GM23338 (cell line): ENCODE measurements at regions not wholly inside any gene's neighbourhood (a gene's known extent, or its start where the extent isn't known, plus 50 kb on each side); places are given as distances from the start of the nearest gene placed in this dataset.

Experiments used
- ATAC-seq: fragments of 200-7000 bp; cut with Tn5 transposase; 3 replicates; pipeline ENCODE4 v1.9.1; 2020
- DNase-seq: peaks from one replicate; pipeline ENCODE4 v3.0.0-alpha.2; 2015; ENCODE audit warnings: low spot score
- H2AFZ ChIP-seq: fragments of 200-600 bp; sonication (generic); 2 replicates; pipeline ENCODE4 v1.8.0; 2016; ENCODE audit warnings: antibody characterized with exemption, mild to moderate bottlenecking, moderate library complexity
- H3F3A ChIP-seq: fragments of 200-600 bp; sonication (generic); replicated peaks from 2 replicates; pipeline ENCODE4 v1.8.0; 2017; ENCODE audit warnings: antibody characterized with exemption, mixed run types, low read depth
- H3K27ac ChIP-seq: fragments of 200-600 bp; sonication (generic); 2 replicates; pipeline ENCODE4 v1.6.1; 2016; ENCODE audit warnings: low read depth
- H3K27me3 ChIP-seq: fragments of 200-600 bp; sonication (generic); 2 replicates; pipeline ENCODE4 v1.8.0; 2016; ENCODE audit warnings: mild to moderate bottlenecking, mixed run types, moderate library complexity; ENCODE audit not compliant: insufficient read depth
- H3K36me3 ChIP-seq: fragments of 200-600 bp; sonication (generic); 2 replicates; pipeline ENCODE4 v1.8.0; 2016; ENCODE audit warnings: mild to moderate bottlenecking; ENCODE audit not compliant: insufficient read depth
- H3K4me1 ChIP-seq: fragments of 200-600 bp; sonication (generic); 2 replicates; pipeline ENCODE4 v1.8.0; 2016; ENCODE audit warnings: mild to moderate bottlenecking, moderate library complexity; ENCODE audit not compliant: insufficient read depth
- H3K4me2 ChIP-seq: fragments of 200-600 bp; sonication (generic); 2 replicates; pipeline ENCODE4 v1.7.1; 2017; ENCODE audit warnings: mixed run types
- H3K4me3 ChIP-seq: fragments of 200-600 bp; sonication (generic); 2 replicates; pipeline ENCODE4 v1.6.1; 2016; ENCODE audit warnings: mixed run types
- H3K79me2 ChIP-seq: fragments of 200-600 bp; sonication (generic); replicated peaks from 2 replicates; pipeline ENCODE4 v1.8.0; 2017; ENCODE audit warnings: mild to moderate bottlenecking; ENCODE audit not compliant: insufficient read depth
- H3K9me2 ChIP-seq: fragments of 200-600 bp; sonication (generic); 2 replicates; pipeline ENCODE4 v1.8.0; 2017; ENCODE audit not compliant: insufficient read depth
- H4K20me1 ChIP-seq: fragments of 200-600 bp; sonication (generic); replicated peaks from 2 replicates; pipeline ENCODE4 v1.8.0; 2017; ENCODE audit warnings: mild to moderate bottlenecking; ENCODE audit not compliant: insufficient read depth
- H3K27ac Mint-ChIP-seq: 2 replicates; pipeline ENCODE4 v1.8.0; 2020; ENCODE audit warnings: inconsistent platforms, mild to moderate bottlenecking, moderate library complexity, mixed read lengths
- H3K27me3 Mint-ChIP-seq: 3 replicates; pipeline ENCODE4 v1.8.0; 2022; ENCODE audit warnings: low read depth, mild to moderate bottlenecking, moderate library complexity, mixed read lengths, inconsistent platforms; ENCODE audit not compliant: insufficient read depth, poor library complexity
- H3K36me3 Mint-ChIP-seq: 3 replicates; pipeline ENCODE4 v1.8.0; 2021; ENCODE audit warnings: low read depth, mild to moderate bottlenecking, inconsistent platforms, moderate library complexity, mixed read lengths
- H3K4me1 Mint-ChIP-seq: 3 replicates; pipeline ENCODE4 v1.8.0; 2020; ENCODE audit warnings: mild to moderate bottlenecking, inconsistent platforms, mixed read lengths
- H3K4me3 Mint-ChIP-seq: 3 replicates; pipeline ENCODE4 v1.8.0; 2021; ENCODE audit warnings: moderate library complexity, mild to moderate bottlenecking, inconsistent platforms, mixed read lengths
- H3K9me3 Mint-ChIP-seq: 3 replicates; pipeline ENCODE4 v1.8.0; 2020; ENCODE audit warnings: moderate library complexity, mild to moderate bottlenecking, inconsistent platforms, mixed read lengths
- CREB1 ChIP-seq: fragments of 250-450 bp; sonication (Bioruptor Pico); IDR thresholded peaks from 2 replicates; pipeline ENCODE4 v1.5.0; 2020; ENCODE audit warnings: low read depth, mild to moderate bottlenecking, moderate library complexity
- CTCF ChIP-seq, 2 experiments: fragments of 200-600 bp in 1 of 2; sonication (generic) in 1 of 2; conservative IDR thresholded peaks; 2 replicates each; pipeline versions ENCODE4 v1.5.1 to v1.6.1; 2016 to 2017; ENCODE audit warnings: antibody characterized with exemption in 2 of 2, low read depth in 2 of 2, mild to moderate bottlenecking in 2 of 2, moderate library complexity in 1 of 2
- EZH2 ChIP-seq: fragments of 200-600 bp; sonication (generic); IDR thresholded peaks from one replicate; pipeline ENCODE4 v1.8.0; 2017; ENCODE audit warnings: antibody characterized with exemption, mild to moderate bottlenecking, low read depth; ENCODE audit not compliant: unreplicated experiment
- JUNB ChIP-seq: IDR thresholded peaks from one replicate; pipeline ENCODE4 v1.6.1; 2016; ENCODE audit warnings: antibody characterized with exemption; ENCODE audit not compliant: unreplicated experiment
- NANOG ChIP-seq: IDR thresholded peaks from 2 replicates; pipeline ENCODE4 v1.6.1; 2016; ENCODE audit warnings: antibody characterized with exemption, borderline replicate concordance
- STAT1 ChIP-seq: IDR thresholded peaks from one replicate; pipeline ENCODE4 v1.6.1; 2016; ENCODE audit warnings: antibody characterized with exemption; ENCODE audit not compliant: unreplicated experiment
- ZNF114 ChIP-seq: fragments of 250-450 bp; sonication (Bioruptor Pico); IDR thresholded peaks from 2 replicates; pipeline ENCODE4 v1.5.0; 2020; ENCODE audit warnings: mild to moderate bottlenecking, moderate library complexity
- ZNF331 ChIP-seq: fragments of 250-450 bp; sonication (Bioruptor Pico); IDR thresholded peaks from 2 replicates; pipeline ENCODE4 v1.5.0; 2020; ENCODE audit warnings: low read depth, mild to moderate bottlenecking, moderate library complexity
- ZNF462 ChIP-seq: fragments of 250-450 bp; sonication (Bioruptor Pico); IDR thresholded peaks from 2 replicates; pipeline ENCODE4 v1.5.0; 2020; ENCODE audit warnings: mild to moderate bottlenecking, moderate library complexity
- TF ChIP-seq, protein P1 (sequence below): IDR thresholded peaks from one replicate; pipeline ENCODE4 v1.6.1; 2018; ENCODE audit warnings: antibody characterized with exemption; ENCODE audit not compliant: unreplicated experiment

DNA sequence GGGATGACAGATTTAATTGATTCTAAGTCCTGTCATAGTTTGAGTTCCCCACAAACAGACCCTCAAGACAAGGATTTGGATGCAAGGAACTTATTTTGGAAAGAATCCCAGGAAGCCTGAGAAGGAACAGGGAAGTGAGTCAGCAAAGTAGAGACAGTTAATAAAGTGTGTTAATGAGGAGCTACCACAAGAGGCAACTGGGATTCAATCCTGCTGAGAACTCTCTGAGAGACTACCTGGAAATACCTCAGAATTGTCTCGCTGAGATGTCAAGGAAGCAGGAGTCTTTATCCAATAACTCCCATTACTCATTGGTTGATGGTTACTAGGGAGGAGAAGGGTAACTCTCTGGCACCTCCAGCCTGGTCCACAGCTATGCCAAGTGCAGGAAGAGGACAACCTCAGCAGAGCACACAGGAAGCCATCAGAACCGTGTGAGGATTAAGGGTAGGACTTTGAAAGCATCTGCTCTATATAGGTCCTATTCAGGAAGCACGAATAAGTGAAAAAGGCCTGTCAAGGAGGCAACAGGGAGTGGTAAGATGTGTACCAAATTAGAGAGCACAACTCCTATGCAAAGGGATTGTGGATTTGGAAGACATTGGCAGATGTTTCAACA lies 311.1 kb upstream of the KCNH8 start:
- no peaks in the 10 kb centered on the region for H3F3A ChIP-seq
- H3K4me1 ChIP-seq = no peaks in the 10 kb centered on the region
- H3K4me2 ChIP-seq = no peak overlapping the region
- Mint-ChIP-seq H3K4me1 (peaks cover 18% of the 10 kb centered on the region), H3K27ac (0 out of 2 replicates have a peak overlapping the region, but pooled peaks have one; percentile 79), H3K9me3 (no peaks in the 10 kb centered on the region), H3K27me3 (no peaks in the 10 kb centered on the region), H3K36me3 (no peaks in the 10 kb centered on the region), H3K4me3 (no peak overlapping the region)
- H3K9me2 ChIP-seq = 0 out of 2 replicates have a peak, but pooled peaks cover 9% of the 10 kb centered on the region
- H3K36me3 ChIP-seq = no peaks in the 10 kb centered on the region
- TF ChIP-seq ZNF331 (CRISPR knock-in tag) (no peak), EZH2 (no peak), JUNB (no peak), CREB1 (CRISPR knock-in tag) (no peak), ZNF462 (no peak), CTCF (conservative IDR thresholded peaks at IDR 0.05; ENCODE audit: low read depth in 2 of 2) (no peak), STAT1 (no peak), ZNF114 (CRISPR knock-in tag) (no peak), NANOG (no peak)
- TF ChIP-seq, protein P1, sequence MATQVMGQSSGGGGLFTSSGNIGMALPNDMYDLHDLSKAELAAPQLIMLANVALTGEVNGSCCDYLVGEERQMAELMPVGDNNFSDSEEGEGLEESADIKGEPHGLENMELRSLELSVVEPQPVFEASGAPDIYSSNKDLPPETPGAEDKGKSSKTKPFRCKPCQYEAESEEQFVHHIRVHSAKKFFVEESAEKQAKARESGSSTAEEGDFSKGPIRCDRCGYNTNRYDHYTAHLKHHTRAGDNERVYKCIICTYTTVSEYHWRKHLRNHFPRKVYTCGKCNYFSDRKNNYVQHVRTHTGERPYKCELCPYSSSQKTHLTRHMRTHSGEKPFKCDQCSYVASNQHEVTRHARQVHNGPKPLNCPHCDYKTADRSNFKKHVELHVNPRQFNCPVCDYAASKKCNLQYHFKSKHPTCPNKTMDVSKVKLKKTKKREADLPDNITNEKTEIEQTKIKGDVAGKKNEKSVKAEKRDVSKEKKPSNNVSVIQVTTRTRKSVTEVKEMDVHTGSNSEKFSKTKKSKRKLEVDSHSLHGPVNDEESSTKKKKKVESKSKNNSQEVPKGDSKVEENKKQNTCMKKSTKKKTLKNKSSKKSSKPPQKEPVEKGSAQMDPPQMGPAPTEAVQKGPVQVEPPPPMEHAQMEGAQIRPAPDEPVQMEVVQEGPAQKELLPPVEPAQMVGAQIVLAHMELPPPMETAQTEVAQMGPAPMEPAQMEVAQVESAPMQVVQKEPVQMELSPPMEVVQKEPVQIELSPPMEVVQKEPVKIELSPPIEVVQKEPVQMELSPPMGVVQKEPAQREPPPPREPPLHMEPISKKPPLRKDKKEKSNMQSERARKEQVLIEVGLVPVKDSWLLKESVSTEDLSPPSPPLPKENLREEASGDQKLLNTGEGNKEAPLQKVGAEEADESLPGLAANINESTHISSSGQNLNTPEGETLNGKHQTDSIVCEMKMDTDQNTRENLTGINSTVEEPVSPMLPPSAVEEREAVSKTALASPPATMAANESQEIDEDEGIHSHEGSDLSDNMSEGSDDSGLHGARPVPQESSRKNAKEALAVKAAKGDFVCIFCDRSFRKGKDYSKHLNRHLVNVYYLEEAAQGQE = no peak
- H3K27ac ChIP-seq = no peak overlapping the region
- no peaks in the 10 kb centered on the region for H4K20me1 ChIP-seq
- no peak; the same call in 2 of the 3 replicates for ATAC-seq
- H3K4me3 ChIP-seq = no peak overlapping the region
- H3K27me3 ChIP-seq = no peaks in the 10 kb centered on the region
- H2AFZ ChIP-seq = no peak overlapping the region
- no peaks in the 10 kb centered on the region for H3K79me2 ChIP-seq
- DNase-seq = peak; percentile 4
